Transverse colon (tissue), 3 donors: ENCODE measurements at regions not wholly inside any gene's neighbourhood (a gene's known extent, or its start where the extent isn't known, plus 50 kb on each side); places are given as distances from the start of the nearest gene placed in this dataset.

Source experiments
- POLR2A ChIP-seq: fragments of 450-650 bp; IDR thresholded peaks from one replicate; pipeline ENCODE4 v1.6.1; 2016; ENCODE audit warnings: antibody characterized with exemption, mild to moderate bottlenecking, moderate library complexity
- TF ChIP-seq, protein P1 (sequence below), 5 experiments: fragments of 200-600 bp in 3 of 5; fragments of 450-650 bp in 2 of 5; sonication (generic) in 3 of 5; IDR thresholded peaks; 1 replicate in 2 of 5; 2 replicates in 3 of 5; pipeline ENCODE4 v1.5.1; 2016 to 2017; ENCODE audit warnings: antibody characterized with exemption in 5 of 5, inconsistent platforms in 3 of 5, mild to moderate bottlenecking in 2 of 5, moderate library complexity in 1 of 5

DNA sequence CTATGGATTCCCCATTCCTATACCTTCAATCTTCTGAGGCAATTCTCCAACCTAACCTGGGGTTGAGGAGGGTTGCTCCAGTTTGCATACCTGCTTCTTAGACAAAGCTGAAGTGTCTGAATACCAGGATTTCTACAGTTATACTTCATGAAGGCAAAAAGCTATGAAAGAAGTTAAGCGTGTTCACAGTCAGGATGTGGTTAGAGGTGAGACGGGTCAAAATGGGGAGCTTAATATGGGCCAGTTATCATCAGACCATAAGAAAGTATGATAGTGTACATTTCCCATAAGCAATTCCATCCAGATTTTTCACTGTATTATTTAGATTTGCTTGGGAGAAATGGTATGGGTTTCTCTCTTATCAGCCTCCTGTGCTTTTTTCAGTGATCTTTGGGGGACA is 156.9 kb upstream of the FER start:
- TF ChIP-seq POLR2A: no peak
- TF ChIP-seq, protein P1, sequence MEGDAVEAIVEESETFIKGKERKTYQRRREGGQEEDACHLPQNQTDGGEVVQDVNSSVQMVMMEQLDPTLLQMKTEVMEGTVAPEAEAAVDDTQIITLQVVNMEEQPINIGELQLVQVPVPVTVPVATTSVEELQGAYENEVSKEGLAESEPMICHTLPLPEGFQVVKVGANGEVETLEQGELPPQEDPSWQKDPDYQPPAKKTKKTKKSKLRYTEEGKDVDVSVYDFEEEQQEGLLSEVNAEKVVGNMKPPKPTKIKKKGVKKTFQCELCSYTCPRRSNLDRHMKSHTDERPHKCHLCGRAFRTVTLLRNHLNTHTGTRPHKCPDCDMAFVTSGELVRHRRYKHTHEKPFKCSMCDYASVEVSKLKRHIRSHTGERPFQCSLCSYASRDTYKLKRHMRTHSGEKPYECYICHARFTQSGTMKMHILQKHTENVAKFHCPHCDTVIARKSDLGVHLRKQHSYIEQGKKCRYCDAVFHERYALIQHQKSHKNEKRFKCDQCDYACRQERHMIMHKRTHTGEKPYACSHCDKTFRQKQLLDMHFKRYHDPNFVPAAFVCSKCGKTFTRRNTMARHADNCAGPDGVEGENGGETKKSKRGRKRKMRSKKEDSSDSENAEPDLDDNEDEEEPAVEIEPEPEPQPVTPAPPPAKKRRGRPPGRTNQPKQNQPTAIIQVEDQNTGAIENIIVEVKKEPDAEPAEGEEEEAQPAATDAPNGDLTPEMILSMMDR (IDR thresholded peaks at IDR 0.05): no peak
